ENCODE measurements at regions not wholly inside any gene's neighbourhood (a gene's known extent, or its start where the extent isn't known, plus 50 kb on each side); places are given as distances from the start of the nearest gene placed in this dataset.

DNA sequence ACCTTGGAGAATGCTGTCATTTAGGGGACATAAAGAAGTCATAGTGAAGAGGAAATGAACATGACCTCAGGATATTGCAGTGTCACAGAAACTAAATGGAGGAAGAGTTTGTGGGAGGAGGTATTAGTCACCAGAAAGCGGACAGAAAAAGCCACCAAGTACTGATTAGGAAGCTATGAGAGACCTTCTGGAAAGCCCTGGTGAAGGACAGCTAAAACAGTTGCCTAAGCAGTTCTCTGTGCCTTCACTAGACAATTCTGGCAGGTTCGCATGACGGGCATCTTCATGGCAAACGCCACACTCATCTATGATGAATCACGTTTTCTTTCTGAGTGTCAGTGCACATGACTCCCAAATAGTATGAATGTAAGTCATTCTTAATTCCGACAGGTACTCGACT is 325.8 kb downstream of the C11orf87 start:
- DNase-seq (ENCODE audit: low read depth in 2 of 2), result no peak

DNA sequence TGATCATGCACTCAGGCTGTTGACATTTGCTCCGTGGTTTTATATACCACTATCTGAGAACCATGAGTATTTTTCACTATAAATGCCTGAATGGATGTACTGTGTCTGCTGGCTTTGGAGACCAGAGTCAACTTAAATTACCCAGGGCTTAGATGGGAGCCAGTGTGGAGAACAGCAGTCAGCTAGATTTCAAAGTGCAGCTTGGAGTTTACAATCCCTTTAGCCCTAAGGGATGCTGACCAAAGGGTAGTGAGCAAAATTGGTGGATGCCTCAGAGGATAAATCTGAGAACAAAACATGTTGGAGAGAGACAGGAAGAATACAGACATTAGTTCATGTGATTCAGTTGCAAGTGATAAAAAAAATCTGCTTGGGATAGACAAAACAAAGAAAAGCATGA is 327.5 kb downstream of the C11orf87 start:
- no peak for DNase-seq (ENCODE audit: low read depth in 2 of 2)

DNA sequence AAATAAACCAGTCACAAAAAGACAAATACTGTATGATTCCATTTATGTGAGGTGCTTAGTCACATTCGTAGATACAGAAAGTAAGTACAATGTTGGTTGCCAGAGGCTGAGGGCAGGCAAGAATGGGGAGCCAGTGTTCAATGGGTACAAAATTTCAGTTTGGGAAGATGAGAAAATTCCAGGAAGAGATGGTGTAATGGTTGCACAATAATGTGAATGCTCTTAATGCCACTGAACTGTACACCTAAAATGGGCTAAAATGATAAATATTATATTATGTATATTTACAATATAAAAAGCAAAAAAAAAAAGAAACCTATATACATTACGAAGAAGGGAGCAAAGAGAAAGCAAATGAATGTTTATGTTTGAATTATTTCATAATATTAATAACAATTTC is 329.0 kb downstream of the C11orf87 start:
- no peak for DNase-seq (ENCODE audit: low read depth in 2 of 2)

GRCh38 chr11:109752212-109752825 is 330.3 kb downstream of the C11orf87 start:
- DNase-seq (ENCODE audit: low read depth in 2 of 2), result no peak

DNA sequence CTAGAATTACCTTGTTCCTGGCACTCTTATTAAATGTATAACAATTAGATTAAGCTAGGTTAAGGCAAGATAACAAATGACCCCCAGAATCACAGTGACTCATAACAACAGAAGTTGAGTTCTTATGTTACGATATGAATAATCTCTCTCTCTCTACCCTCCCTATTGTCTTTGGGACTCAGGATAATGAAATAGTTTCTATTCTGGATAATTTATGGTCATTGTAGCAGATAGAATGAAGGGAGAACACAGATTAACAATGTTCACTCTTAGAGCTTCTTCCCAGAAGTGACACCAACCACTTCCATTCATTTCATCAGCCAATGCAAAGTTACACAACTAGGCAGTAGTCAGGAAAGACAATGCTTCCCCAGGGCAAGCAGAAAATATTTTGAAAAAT is 334.5 kb downstream of the C11orf87 start:
- no peak for DNase-seq (ENCODE audit: low read depth in 2 of 2)

GRCh38 chr11:109756951-109757350 is 335.0 kb downstream of the C11orf87 start:
- no peak for DNase-seq (ENCODE audit: low read depth in 2 of 2)

GRCh38 chr11:109762546-109762945 is 330.6 kb upstream of the ZC3H12C start:
- no peak for DNase-seq (ENCODE audit: low read depth in 2 of 2)

GRCh38 chr11:109765709-109766311 is 327.4 kb upstream of the ZC3H12C start:
- no peak for DNase-seq (ENCODE audit: low read depth in 2 of 2)

DNA sequence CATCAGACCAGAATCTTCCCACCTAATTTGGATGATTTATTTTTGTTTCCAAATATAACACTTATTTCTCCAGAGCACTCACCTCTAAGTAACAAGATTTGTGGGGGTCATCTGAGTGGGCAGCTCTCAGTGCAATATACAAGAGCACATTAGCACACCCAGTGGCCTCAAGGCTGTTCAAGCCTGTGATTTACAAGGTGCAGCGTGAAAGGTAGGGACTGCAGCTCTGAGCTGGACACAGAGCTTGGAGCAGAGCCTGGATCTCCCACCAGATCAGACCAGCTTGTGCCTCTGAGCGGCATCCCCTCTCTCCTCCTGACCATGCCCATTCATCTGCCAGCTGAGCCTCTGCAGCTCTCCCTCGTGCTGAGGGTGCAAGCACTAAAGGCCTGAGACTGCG is 323.3 kb upstream of the ZC3H12C start:
- DNase-seq (ENCODE audit: low read depth in 2 of 2), result no peak

DNA sequence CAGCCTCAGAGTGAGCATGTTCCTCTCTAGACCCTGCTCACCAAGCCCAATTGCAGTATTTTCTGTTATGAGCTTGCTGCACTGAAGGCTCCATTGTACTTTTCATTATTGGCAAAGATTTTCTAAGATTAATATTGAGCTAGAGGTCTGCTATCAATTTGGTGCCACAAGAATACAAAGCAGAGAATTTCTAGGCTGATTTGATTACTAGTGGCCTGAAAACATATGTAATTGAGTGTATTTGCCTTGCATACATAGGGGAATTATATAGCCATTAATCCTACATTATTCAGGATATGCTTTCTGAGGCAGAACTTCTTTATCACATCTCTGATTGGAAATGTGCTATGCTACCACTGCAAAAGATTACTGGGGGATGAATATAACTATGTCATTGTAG is 322.9 kb upstream of the ZC3H12C start:
- no peak for DNase-seq (ENCODE audit: low read depth in 2 of 2)

DNA sequence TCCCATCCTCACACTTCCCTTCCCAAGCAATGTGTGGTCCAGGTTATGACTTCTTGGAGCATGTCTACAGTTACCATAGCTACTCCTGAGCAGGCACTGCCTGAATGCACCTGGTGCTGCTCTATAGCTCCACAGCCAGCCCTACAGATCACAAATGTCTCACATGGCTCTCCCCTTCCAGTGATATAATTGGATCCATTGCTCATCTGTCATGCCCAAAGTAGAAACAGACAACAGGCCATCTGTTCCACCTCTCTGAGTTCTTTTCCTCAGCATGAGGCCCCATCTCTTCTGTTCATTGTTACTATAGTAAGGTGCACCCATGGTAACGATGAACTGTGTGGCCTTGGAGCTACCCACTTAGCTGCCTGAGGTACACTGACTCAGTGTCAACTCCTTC is 320.3 kb upstream of the ZC3H12C start:
- no peak for DNase-seq (ENCODE audit: low read depth in 2 of 2)

DNA sequence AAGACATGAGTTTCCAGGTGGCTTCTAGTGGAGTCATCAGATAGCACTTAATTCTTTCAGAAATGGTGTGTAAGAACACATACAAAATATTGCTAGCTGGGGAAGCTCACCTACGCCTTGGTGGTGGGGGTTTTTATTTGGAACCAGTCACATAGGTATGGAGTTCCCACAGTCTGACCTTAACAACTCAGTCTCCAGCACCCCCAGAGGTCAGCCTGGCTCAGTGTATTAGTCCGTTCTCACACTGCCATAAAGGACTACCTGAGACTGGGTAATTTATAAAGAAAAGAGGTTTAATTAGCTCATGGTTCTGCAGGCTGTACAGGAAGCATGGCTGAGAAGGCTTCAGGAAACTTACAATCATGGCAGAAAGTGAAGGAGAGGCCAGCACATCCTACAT is 317.5 kb upstream of the ZC3H12C start:
- no peak for DNase-seq (ENCODE audit: low read depth in 2 of 2)

DNA sequence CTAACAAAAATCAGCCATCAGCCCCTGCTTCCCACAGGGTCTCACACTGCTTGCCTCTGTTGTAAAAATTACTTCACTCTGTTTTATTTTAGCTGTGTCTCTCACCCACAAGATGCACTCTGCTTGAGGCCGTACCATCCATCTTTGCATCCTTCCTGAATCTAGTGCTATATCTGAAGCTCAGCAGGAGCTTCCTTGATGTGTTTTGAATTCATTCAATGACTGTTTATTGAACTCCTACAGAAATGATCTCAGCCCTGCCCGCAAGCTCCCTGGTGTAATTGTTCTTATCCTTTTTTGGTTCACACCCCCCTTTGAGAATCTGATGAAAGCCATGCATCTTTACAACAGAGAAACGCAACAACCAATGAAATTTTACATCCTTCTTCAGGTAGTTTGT is 310.2 kb upstream of the ZC3H12C start:
- DNase-seq (ENCODE audit: low read depth in 2 of 2), result no peak

- DNase-seq (ENCODE audit: low read depth in 2 of 2), result no peak
These were observed 309.4 kb upstream of the ZC3H12C start for GRCh38 chr11:109783840-109784239.

DNA sequence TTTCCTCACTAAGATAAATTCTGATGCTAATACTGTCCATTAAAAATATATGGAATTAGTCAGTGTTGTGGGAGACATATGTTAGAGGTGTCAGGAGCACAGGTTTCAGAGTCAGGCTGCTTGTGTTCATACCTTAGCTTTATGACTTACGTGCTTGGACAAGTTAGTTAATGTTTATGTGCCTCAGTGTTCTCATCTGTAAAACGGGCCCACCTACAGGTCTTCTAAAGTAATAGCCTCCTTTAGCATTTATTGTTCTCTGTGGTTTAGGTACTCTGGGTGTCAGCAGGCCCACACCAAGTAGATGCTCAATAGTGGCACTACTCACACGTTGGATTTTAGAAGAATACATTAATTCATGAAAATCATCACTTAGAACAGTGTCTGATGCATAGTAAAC is 308.7 kb upstream of the ZC3H12C start:
- no peak for DNase-seq (ENCODE audit: low read depth in 2 of 2)

DNA sequence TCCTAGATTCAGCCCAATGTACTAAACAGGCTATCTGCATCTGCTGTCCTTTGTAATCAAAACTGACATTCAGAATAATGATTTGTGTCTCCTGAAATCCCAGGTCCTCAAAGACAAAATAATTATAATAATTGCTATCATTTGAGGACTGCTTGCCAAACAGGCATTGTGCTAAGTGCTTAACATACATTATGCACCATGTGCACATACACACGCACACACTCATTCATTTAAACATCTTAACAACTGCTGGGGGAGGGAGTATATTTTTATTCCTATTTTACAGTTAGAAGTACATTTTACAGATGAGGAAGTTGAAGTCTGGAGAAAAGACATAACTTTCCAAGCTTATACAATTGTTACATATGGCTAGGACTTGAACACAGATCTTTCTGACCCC is 308.0 kb upstream of the ZC3H12C start:
- DNase-seq (ENCODE audit: low read depth in 2 of 2), result no peak

GRCh38 chr11:109785714-109786113 is 307.5 kb upstream of the ZC3H12C start:
- no peak for DNase-seq (ENCODE audit: low read depth in 2 of 2)

GRCh38 chr11:109788948-109789490 is 304.2 kb upstream of the ZC3H12C start:
- no peak for DNase-seq (ENCODE audit: low read depth in 2 of 2)

GRCh38 chr11:109789901-109790300 is 303.3 kb upstream of the ZC3H12C start:
- no peak for DNase-seq (ENCODE audit: low read depth in 2 of 2)

GRCh38 chr11:109791337-109791736 is 301.9 kb upstream of the ZC3H12C start:
- DNase-seq (ENCODE audit: low read depth in 2 of 2), result no peak

DNA sequence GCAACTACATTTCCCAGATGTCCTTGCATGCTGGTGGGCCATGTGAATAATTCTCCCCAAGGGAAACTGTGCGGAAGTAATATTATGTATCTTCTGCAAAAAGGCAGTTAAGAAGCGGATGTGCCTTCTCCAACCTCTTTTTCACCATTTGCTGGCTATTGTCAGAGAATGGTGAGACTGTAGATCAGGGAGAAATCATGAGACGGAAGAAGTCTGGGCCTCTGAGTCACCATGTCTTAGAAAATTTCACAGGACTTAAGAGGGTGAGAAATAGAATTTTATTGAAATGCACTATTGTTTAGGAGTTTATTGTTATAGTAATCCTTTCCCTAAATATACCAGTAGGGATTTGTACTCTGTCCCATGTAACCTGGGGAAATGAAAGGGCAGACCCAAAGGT is 298.7 kb upstream of the ZC3H12C start:
- no peak for DNase-seq (ENCODE audit: low read depth in 2 of 2)

DNA sequence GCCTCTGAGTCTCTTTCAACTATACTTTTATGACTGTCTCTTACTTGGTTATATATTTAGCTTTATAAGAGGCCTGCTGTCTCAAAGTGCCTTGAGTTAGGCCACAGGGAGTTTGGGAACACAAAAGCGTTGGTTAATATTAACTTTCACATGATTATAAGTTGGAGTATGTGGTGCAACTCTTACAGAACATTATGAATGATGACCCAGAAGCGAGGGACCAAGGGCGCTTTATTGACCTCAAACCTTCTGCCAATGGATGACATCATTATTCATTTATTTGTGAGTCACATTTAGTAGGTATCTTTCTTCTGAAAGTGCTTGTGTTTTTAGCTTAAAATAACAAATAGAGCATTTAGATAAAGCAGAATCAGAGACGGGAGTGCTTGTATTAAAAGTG is 298.0 kb upstream of the ZC3H12C start:
- DNase-seq (ENCODE audit: low read depth in 2 of 2), result no peak

- DNase-seq (ENCODE audit: low read depth in 2 of 2), result no peak
These were observed 296.9 kb upstream of the ZC3H12C start for GRCh38 chr11:109796253-109796652.

DNA sequence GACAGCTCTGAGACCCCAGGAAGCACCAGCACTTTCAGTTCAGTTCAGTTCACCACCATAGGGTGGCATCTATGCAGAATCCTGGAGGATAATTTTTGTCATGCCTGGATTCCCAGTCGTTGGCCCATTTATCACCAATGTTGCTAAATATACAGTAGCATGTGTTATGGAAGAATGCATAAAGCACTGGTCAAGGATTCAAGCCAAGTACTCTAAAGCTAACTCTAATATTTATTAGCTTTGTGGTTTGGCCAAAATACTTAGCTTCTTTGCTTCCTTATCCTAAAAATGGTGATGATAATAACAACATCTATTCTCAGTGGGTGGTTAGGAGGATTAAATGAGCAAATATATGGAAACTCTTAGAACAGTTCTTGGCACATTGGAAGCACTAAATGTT is 294.7 kb upstream of the ZC3H12C start:
- DNase-seq (ENCODE audit: low read depth in 2 of 2), result no peak
